ENCODE measurements at regions not wholly inside any gene's neighbourhood (a gene's known extent, or its start where the extent isn't known, plus 50 kb on each side); places are given as distances from the start of the nearest gene placed in this dataset.

DNA sequence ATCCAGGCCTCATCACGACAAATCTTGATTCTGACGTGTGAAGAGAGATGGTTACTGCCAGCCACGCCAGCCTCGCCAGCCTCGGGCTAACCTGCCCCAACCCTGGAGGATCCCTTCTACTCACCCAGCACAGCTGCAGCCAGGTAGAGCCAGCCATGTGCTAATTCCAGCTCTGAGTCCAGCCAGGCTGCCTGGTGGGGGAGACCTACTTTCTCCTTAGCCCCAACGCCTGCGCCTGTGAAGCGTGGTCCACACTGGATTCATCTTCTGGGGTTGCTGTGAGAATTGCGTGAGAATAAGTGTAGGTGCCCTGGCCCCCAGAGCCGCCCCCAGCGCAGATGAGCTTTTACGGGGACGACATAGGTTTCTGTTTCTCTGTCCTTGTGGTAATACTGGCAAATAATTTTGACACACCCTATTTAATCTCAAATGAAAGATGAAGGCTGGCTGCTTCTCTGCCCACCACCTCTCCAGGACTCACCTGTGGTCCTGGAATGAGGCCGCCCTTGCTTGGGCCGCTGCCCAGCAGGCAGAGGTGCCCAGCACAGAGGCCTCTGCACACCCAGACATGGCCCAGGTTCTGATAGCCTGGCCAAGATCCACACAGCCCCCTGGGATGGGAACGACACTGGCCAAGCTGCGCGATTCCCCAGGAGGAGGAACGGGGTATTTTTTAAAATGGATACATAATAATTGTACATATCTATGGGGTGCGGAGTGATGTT is 528.4 kb downstream of the TBC1D22A start:
- WGBS, 3 donors, result 80 to 87% (median 85%) methylated on average over 20 of the region's 20 CpGs
- Histone ChIP-seq H3K27ac (no peak overlapping the region), H3K9me3 (no peaks in the 10 kb centered on the region), H3K27me3 (ENCODE audit: insufficient read depth in 3 of 3, low read length in 2 of 3) (peaks cover 0 to 14% (median 6%) of the 10 kb centered on the region in 3 donors), H3K4me3 (no peak overlapping the region), H3K36me3 (ENCODE audit: insufficient read depth in 1 of 2, low read depth in 1 of 2) (no peaks in the 10 kb centered on the region), H3K4me1 (no peaks in the 10 kb centered on the region)
- DNase-seq (peak in 1 of 2 donors; percentile 31), ATAC-seq (no peak)
- TF ChIP-seq CTCF (IDR thresholded peaks at IDR 0.05), result no peak
- intact Hi-C loops (cut with DNase I), result no loop called here

DNA sequence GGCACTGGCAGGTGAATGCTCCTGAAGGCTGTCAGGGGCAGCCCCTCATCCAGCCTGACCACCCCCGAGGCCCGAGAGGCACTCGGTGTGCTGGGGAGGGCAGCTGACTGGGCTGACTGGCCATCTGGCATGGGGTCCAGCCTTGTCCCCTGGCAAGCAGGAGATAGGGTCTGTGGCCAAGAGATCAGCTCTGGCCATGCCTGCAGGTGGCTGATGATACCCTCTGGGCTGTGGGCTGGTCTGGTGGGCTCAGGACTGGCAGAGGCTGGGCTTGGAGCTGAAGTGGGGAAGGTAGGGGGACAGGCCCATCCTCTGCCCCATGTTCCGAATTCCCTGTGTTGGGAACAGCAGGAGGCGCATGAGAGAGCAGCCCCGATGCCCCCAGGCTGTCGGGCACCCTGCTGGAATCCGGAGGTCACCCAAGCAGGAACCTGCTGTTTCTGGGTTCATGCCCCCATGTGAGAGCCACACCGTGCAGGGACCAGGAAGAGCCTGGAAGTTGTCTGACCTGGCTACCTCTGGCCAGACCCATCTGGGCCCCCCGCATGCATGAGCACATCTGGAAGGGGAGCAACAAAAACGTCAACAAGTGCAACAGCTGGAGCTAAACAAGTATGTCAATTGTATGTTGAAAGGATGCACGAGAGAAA is 527.0 kb downstream of the TBC1D22A start:
- no peak for TF ChIP-seq CTCF (IDR thresholded peaks at IDR 0.05)
- 55 to 59% (median 58%) methylated on average over 12 of the region's 12 CpGs for WGBS, 3 donors
- H3K27ac ChIP-seq, result no peak overlapping the region
- peaks cover 0 to 14% (median 6%) of the 10 kb centered on the region in 3 donors for H3K27me3 ChIP-seq (ENCODE audit: insufficient read depth in 3 of 3, low read length in 2 of 3)
- intact Hi-C loops (cut with DNase I), result no loop called here
- H3K4me3 ChIP-seq, result no peak overlapping the region
- no peaks in the 10 kb centered on the region for H3K4me1 ChIP-seq
- H3K9me3 ChIP-seq, result no peaks in the 10 kb centered on the region
- DNase-seq (peak in 1 of 2 donors; percentile 23), ATAC-seq (no peak)
- H3K36me3 ChIP-seq (ENCODE audit: insufficient read depth in 1 of 2, low read depth in 1 of 2), result no peaks in the 10 kb centered on the region

DNA sequence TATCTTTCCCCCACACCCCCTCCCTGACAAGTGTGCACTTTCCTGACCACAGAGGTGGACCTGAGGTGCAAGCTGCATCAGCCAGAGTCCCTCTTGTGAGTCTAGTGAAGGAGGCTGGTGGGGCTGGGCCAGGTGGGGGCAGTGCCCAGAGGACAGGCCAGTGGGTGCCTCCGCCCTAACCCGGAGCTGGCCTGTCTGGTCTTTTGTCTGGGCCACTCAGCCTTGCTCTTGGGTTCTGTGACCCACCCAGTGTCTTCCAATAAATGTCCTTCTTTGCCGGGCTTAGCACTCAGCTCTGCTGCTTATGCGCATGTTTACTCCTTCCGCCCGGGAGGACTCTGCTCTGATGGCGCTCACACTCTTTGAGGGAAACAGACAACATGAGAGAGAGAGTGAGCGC is 526.2 kb downstream of the TBC1D22A start:
- ATAC-seq (no peak), DNase-seq (no peak)
- intact Hi-C loops (cut with DNase I), result no loop called here
- H3K27me3 ChIP-seq (ENCODE audit: insufficient read depth in 3 of 3, low read length in 2 of 3), result peaks cover 0 to 14% (median 6%) of the 10 kb centered on the region in 3 donors
- no peak for TF ChIP-seq CTCF (IDR thresholded peaks at IDR 0.05)
- no peaks in the 10 kb centered on the region for H3K9me3 ChIP-seq
- H3K27ac ChIP-seq, result no peak overlapping the region
- WGBS, 3 donors, result 81 to 87% (median 82%) methylated on average over 8 of the region's 8 CpGs
- no peaks in the 10 kb centered on the region for H3K4me1 ChIP-seq
- no peaks in the 10 kb centered on the region for H3K36me3 ChIP-seq (ENCODE audit: insufficient read depth in 1 of 2, low read depth in 1 of 2)
- no peak overlapping the region for H3K4me3 ChIP-seq

DNA sequence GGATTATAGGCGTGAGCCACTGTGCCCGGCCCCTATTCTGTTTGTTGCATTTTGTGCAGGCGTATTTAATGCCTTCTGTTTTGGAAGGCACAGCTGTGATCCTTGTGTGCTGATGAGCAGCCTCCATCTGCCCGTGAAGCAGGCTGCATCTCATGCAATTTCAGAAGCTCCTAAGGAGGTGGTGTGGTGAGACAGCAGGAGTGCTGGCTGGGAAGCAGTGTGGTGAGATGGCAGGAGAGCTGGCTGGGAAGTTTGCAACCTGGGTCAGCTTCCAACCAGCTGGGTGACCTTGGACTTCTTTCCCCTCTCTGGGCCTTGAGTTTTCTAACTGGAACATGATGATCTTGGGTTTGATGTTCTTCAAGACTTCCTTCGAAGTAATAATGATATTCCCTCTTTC is 525.1 kb downstream of the TBC1D22A start:
- H3K27me3 ChIP-seq (ENCODE audit: insufficient read depth in 3 of 3, low read length in 2 of 3), result peaks cover 0 to 14% (median 6%) of the 10 kb centered on the region in 3 donors
- intact Hi-C loops (cut with DNase I), result no loop called here

More for the DNA sequence above, 525.1 kb downstream of the TBC1D22A start:
- ATAC-seq (no peak), DNase-seq (no peak)
- no peak for TF ChIP-seq CTCF (IDR thresholded peaks at IDR 0.05)
- 53 to 67% (median 60%) methylated on average over 5 of the region's 5 CpGs for WGBS, 3 donors
- Histone ChIP-seq H3K9me3 (no peaks in the 10 kb centered on the region), H3K27ac (no peak overlapping the region), H3K4me3 (no peak overlapping the region), H3K36me3 (ENCODE audit: insufficient read depth in 1 of 2, low read depth in 1 of 2) (no peaks in the 10 kb centered on the region), H3K4me1 (no peaks in the 10 kb centered on the region)

Measured in psoas muscle (tissue), 7 donors.